GM21619 (cell line): ENCODE measurements at regions not wholly inside any gene's neighbourhood (a gene's known extent, or its start where the extent isn't known, plus 50 kb on each side); places are given as distances from the start of the nearest gene placed in this dataset.

Experiments used
- ATAC-seq: cut with Tn5 transposase; IDR thresholded peaks from one replicate; pipeline ENCODE4 v1.9.1; 2021; ENCODE audit not compliant: unreplicated experiment

DNA sequence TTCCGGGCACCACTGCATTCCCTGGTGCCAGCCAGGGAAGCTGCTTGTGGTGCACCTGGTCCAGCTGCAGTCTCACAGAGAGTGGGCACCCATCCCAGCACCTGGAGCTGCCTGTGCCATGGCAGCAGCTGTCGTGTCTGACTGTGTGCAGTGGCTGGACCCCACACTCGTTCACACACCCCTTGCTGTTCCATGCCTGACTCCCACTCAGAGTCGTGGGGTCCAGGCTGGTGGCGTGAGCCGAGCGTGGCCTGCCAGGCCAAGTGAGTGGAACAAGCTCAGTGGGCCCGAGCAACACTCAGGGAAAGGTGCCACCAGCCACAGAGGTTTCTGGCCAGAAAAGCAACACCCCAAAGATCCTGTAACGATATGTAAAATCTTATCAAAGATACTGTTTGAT is 97.2 kb upstream of the KCNK1 start:
- ATAC-seq: no peak

DNA sequence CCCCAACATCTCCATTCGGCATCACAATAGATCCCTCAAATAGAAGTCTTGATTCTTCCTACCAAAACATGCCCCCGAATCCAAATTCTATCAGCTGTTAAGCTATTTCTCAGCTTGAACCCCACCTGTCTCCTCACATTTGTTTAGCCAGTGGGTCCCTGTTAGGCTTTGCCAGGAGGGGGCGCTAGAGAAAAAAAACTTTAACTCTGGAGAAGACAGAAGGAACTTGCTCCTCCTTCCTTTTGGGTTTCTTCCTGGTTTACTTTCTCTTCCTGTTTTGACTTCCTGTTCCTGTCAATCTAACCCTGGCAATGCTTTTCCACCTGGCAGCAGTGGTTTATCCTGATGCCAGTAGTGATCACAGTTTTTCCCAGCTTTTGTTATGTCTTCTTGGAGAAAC is 95.6 kb upstream of the KCNK1 start:
- ATAC-seq: no peak

DNA sequence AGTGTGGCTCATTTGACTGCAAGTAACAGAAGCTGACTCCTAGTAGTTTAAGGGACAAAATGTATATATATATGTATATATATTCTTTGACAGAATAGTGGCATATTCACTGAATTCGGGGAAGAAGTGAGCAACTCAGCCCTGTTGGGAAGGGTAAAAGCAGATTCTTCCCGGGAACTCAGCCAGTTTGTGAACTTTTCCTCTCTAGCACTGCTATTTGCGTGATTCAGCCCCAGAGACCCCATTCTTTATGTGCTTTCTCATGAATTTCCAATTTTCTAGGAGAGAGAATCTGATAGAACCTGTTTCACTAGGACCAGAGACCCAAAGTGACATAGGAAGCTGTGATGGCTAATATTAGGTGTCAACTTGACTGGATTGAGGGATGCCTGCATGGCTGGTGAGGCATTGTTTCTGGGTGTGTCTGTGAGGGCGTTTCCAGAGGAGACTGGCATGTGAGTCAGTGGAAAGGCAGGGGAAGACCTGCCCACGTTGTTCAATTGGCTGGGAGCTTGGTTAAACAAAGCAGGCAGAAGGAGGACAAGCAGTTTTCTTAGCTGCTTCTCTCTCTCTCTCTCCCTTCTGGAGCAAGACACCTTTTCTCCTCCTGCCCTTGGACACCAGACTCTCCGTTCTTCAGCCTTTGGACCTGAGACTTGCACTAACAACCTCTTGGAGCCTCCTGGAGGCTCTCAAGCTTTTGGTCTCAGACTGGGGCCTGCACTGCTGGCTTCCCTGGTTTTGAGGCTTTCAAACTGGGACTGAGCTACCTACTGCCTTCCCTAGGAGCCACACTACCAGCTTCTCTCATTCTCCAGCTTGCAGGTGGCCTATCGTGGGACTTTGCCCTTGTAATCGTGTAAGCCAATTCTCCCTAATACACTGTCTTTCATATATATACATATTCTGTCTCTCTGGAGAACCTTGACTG is 93.4 kb upstream of the KCNK1 start:
- ATAC-seq: no peak

DNA sequence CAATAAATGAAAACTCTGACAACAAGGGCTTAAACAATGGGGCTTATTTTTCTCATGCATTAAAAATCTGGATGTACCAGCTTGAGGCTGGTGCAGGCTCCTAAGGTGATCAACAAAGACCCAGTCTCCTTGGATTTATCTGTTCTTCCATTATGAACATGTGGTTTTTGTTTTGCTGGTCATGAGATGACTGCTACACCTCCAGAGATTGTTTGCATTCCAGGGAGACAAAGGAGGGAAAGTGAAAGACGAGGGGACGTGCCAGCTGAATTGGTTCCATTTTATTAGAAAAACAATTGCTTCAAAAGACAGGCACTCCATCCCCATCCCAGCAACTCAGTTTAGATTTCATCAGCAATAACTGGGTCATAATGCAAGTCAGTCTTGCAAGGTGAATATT is 90.9 kb upstream of the KCNK1 start:
- ATAC-seq: no peak

DNA sequence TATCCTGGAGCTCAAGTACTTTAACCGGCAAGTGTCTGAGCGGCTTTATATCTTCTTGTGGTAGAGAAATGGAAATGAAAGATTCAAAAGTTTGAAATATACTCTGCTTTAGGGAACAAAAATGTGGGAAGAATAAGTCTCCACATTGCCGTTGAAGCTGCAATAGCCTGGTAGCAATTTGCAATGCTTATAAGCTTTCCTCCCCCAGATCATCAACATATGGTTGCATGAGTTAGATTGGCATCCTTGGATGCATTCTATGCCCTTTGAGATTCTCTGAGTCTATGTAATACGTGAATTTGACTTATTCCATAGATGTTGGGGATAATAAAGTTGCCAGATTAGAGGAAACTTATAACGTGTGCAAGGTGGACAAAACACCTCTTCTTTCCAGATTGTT is 86.1 kb upstream of the KCNK1 start:
- no peak for ATAC-seq

DNA sequence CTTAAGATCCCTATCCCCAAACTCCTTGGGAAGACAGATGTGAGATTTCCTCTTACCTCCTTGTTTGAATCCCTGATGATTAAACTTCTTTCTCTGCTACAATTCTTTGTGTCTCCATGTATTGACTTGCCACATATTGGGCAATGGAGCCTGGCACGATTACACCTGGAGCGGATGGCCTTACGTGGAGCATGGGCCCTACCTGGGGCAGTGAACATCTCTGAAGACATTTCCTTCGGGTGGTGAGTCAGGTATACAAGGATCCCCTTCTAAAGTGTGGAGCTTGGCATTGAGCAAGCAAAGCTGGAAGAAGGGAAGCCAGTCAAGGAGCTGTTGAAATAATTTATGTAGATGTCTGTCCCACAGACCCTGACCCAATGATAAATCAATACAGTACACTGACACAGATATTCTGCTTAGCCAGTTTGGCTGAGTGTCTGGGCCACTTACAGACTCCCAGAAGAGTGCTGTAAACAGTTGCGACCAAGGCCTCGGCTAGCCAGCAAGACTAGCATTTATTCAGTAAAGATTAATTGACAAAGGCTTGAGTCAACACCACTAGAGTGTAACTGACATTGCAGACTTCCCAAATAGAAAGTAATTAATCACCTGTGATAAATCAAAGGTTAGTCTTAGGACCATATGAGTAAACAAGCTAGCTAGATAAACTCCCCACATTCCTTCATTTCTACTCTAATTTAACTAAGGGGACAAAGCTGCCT is 83.1 kb upstream of the KCNK1 start:
- ATAC-seq: no peak

DNA sequence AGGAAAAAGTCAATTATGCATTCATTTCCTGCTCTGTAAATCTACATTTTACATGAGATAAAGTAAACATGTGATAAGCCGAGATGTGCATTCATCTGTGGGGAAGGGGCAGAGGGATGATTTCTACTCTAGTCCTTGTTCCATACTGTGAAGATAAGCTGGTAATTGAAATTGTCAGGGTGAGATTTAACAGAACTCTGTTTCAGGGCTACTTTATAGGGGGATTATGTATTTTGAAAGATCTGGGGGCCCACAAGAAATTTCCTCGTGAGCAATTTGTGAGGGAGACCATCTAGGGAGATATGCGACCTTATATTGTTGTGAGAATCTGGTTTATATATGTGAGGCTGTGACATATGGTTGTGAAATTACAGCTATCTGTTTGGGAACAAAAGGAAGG is 73.1 kb upstream of the KCNK1 start:
- no peak for ATAC-seq

DNA sequence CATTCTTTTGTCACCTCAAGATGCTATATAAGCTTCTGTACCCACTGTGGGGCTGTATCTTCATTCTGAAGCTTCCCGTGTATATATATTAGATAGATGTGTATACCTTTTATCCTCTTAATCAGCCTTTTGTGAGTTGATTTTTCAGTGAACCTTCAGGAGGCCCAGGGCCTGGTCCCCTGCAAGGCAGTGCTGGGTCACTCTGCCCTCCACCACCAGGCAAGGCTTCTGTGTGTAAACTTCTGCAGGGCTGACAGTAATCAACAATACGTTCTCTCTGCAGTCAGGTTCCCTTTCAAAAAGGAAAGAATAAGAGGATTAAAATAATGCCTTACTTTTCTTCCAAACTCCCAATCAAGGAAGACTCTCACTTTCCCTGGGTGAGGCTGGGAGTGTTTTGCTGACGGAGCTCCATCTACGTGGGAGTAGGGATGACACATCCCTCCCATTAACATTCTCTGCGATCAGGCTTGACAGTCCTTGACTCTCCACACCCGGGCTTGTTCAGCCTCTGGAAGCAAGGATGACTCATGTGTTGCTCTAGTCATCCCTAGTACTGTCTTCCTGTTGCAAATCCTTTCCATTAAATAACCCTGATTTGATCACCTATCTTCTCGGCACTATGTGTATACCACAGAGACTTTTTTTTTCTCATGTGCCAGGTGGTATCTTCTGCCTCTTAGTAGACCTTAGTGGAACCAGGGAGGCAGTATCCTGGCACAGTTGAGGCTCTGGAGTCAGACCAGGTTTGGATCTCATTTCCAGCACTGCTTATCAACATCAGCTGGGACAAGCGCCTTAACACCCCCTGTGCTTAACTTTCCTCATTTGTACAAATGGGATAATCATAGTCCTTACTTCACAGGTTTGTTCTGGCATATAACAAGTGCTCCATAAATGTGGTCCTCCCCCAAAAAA is 70.3 kb upstream of the KCNK1 start:
- no peak for ATAC-seq

DNA sequence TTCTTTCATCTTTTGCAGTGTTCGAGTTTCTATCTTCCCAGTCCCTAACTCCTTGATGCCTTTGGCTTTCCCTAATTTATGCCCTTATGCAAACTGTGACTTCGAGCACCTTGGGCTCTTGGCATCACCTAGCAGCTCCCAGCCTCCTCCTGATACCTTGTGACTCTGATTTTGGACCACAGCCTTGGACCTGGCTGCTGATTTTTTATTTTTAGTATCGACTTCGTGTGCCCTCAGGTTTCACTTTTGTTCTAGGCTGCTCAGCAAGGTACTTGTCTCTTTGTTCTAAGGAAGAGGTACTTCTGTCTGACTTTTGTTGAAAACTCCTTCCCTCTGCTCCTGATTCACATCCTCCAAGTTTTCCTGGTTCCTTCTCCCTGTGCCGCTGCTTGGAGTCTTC is 69.6 kb upstream of the KCNK1 start:
- no peak for ATAC-seq

DNA sequence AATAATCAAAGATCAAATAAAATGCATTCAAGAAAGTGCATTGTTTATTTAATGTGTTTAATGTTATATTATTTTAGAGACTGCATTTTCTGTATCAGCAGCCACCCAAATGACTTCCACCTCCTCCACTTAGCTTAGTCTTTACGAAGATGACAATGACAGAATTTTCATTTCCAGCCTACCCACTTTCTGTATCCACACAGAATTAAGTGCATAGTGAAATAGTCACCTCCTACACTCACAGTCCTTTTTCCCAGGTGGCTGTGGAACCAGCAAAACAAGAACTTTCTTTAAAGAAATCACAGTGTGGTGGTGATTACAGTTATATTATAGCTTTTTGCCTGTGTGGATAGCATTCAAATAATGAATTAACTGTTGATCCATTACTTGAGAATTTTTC is 66.2 kb upstream of the KCNK1 start:
- no peak for ATAC-seq

DNA sequence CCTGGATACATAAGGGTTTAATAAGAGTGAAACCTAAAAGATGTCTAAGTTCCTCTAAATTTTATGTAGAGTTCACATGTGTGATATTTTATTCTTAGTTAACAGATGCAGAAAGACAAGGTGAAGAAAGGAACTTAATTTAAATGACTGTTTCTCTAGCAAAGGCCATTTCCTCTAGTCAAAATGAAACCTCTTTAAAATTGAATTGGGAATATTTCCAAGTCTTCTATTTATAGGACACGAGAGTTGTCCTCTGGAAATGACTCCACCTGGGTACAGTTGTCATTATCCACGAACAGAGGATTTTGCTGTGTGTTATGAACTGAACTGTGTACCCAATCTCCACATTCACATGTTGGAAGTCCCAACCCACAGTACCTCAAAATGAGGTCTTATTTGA is 64.5 kb upstream of the KCNK1 start:
- no peak for ATAC-seq

DNA sequence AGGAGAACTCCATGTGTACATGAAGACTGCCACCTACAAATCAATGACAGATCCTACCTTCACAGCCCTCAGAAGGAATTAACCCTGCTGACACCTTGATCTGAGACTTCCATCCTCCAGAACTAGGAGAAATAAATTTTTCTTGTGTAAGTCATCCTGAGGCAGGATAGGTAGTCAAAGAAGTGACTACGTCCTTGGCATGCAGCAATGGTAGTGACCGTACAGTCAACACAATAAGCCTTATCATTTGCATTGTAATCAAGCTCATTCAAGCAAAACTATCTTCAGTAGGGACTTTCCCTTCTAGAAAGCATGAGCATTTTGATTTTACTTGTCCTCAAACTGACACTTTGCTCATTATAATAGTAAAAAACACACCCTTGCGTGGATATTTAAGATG is 64.0 kb upstream of the KCNK1 start:
- no peak for ATAC-seq

DNA sequence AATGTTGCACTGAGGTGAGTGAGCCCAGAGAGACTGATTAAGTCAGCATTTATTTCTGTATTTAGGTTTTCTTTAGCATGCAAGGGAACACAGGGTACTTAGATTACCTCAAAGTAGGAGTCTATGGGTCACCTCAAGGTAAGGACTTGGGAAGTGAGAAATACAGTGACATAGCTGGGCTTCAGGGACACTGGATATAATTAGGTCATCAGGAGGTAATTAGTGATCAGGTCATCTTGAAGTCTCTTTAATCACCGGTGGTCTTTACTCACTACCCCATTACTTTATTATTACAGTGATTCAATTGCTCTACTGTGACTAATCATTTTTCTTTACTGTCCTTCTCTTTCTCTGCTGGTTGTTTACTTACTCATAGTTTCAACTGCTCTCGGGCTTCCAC is 59.9 kb upstream of the KCNK1 start:
- no peak for ATAC-seq

DNA sequence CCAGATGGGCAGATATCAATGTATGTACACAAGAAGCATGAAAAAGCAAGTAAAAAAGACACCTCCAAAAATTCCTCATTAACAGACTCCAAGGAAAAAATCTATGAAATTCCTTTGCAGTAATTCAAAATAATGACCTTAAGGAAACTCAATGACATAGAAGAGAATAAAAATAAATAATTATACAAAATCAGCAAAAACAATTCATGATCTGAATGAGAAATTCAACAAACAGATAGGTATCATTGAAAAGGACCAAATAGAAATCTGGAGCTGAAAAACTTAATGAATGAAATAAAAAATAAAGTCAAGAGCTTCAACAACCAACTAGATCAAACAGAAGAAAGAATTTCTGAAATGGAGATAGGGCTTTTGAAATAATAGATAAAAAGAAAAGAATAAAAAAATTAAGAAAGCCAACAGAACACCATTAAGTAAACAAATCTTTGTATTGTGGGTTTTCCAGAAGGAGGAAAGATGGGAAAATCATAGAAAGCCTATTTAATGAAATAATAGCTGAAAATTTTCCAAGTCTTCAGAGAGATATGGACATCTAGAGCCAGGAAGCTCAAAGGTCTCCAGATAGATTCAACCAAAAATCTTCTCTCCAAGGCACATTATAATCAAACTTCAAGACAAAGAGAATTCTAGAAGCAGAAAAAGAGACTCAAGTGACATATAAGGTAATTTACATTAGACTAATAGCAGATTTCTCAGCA is 52.0 kb upstream of the KCNK1 start:
- ATAC-seq: no peak
